Endothelial cell of umbilical vein (primary cell): ENCODE measurements at regions not wholly inside any gene's neighbourhood (a gene's known extent, or its start where the extent isn't known, plus 50 kb on each side); places are given as distances from the start of the nearest gene placed in this dataset.

ENCODE experiments used
- BruUV-seq: library from RNA; stranded (reverse); fragments of 400-500 nt; replicated peaks from 2 replicates; lab custom pipeline; 2021; lab: Mats Ljungman, UMichigan
- CTCF ChIA-PET: fragments of 300-600, 350-600 bp; sonication (Branson Sonifier 250); formaldehyde crosslinking; loops from one replicate; lab custom pipeline; 2021; ENCODE audit warnings: antibody characterized with exemption, inconsistent platforms; lab: Charles Lee
- POLR2A ChIA-PET: fragments of 300-600, 350-600 bp; sonication (Branson Sonifier 250); formaldehyde crosslinking; loops from one replicate; lab custom pipeline; 2021; ENCODE audit warnings: antibody characterized with exemption, inconsistent platforms; lab: Charles Lee
- DNase-seq: peaks from one replicate; pipeline ENCODE4 v3.0.0-alpha.2; 2011; ENCODE audit warnings: low read depth, low spot score
- FAIRE-seq: peaks from 2 replicates; lab custom pipeline; 2011; peaks lifted over from hg19 to GRCh38; lab: Jason Lieb, UNC
- H2AFZ ChIP-seq: 2 replicates; pipeline ENCODE4 v1.6.0; 2012; ENCODE audit warnings: low read depth, low read length, control low read depth, inconsistent platforms
- H3K27ac ChIP-seq: 2 replicates; pipeline ENCODE4 v1.5.1; 2011; ENCODE audit warnings: low read depth, mild to moderate bottlenecking, control low read depth, low read length, moderate library complexity; ENCODE audit not compliant: insufficient read depth
- H3K27me3 ChIP-seq, 2 experiments: 2 replicates each; pipeline versions ENCODE4 v1.6.0 to v1.6.1; 2011; ENCODE audit warnings: low read length in 2 of 2, mixed read lengths in 1 of 2; ENCODE audit not compliant: control insufficient read depth in 2 of 2, insufficient read depth in 2 of 2
- H3K36me3 ChIP-seq, 2 experiments: 2 replicates in 1 of 2; 3 replicates in 1 of 2; pipeline ENCODE4 v1.5.1; 2011; ENCODE audit warnings: low read length in 2 of 2, mild to moderate bottlenecking in 1 of 2, moderate library complexity in 1 of 2; ENCODE audit not compliant: control insufficient read depth in 2 of 2, insufficient read depth in 2 of 2; ENCODE audit errors: extremely low read depth in 1 of 2
- H3K4me1 ChIP-seq: 3 replicates; pipeline ENCODE4 v1.5.1; 2011; ENCODE audit warnings: mild to moderate bottlenecking, low read length; ENCODE audit not compliant: control insufficient read depth, insufficient read depth; ENCODE audit errors: extremely low read depth
- H3K4me2 ChIP-seq: 2 replicates; pipeline ENCODE4 v1.6.1; 2011; ENCODE audit warnings: low read length, control low read depth, mixed read lengths; ENCODE audit not compliant: insufficient read depth
- H3K4me3 ChIP-seq, 3 experiments: fragments of 200-600 bp in 1 of 3; sonication (generic), shearing (Covaris generic) in 1 of 3; replicated peaks in 1 of 3; 2 replicates each; pipeline ENCODE4 v1.5.1; 2011 to 2016; ENCODE audit warnings: control low read depth in 3 of 3, low read length in 3 of 3, mild to moderate bottlenecking in 2 of 3, inconsistent platforms in 1 of 3, low read depth in 1 of 3, moderate library complexity in 1 of 3; ENCODE audit not compliant: insufficient read depth in 1 of 3
- H3K79me2 ChIP-seq: 2 replicates; pipeline ENCODE4 v1.6.0; 2012; ENCODE audit warnings: low read length, inconsistent platforms; ENCODE audit not compliant: control insufficient read depth, insufficient read depth
- H3K9ac ChIP-seq: replicated peaks from 2 replicates; pipeline ENCODE3; 2011; ENCODE audit warnings: low read length, control low read depth; ENCODE audit not compliant: insufficient read depth; ENCODE audit errors: extremely low read depth
- H3K9me1 ChIP-seq: replicated peaks from 3 replicates; pipeline ENCODE4 v1.6.0; 2011; ENCODE audit warnings: mild to moderate bottlenecking, low read length; ENCODE audit not compliant: control insufficient read depth, insufficient read depth; ENCODE audit errors: extremely low read depth
- H3K9me3 ChIP-seq: replicated peaks from 2 replicates; pipeline ENCODE4 v1.5.1; 2012; ENCODE audit warnings: low read length, inconsistent platforms; ENCODE audit not compliant: control insufficient read depth, insufficient read depth
- H4K20me1 ChIP-seq: replicated peaks from 2 replicates; pipeline ENCODE3; 2011; ENCODE audit warnings: mild to moderate bottlenecking, low read length; ENCODE audit not compliant: control insufficient read depth, insufficient read depth; ENCODE audit errors: extremely low read depth
- CTCF ChIP-seq, 2 donors: IDR thresholded peaks; 1 replicate in 1 of 2; 2 replicates in 1 of 2; pipeline ENCODE4 v1.5.1; 2011; ENCODE audit warnings: low read length in 2 of 2, mild to moderate bottlenecking in 2 of 2, moderate library complexity in 2 of 2, control low read depth in 1 of 2, inconsistent platforms in 1 of 2, low read depth in 1 of 2; ENCODE audit not compliant: insufficient read depth in 1 of 2; ENCODE audit errors: extremely low read depth in 1 of 2
- EZH2 ChIP-seq: IDR thresholded peaks from 2 replicates; pipeline ENCODE4 v1.6.1; 2012; ENCODE audit warnings: borderline replicate concordance, low read depth, mild to moderate bottlenecking, moderate library complexity, low read length, inconsistent platforms; ENCODE audit not compliant: severe bottlenecking
- FOS ChIP-seq: IDR thresholded peaks from 2 replicates; pipeline ENCODE4 v1.6.1; 2011; ENCODE audit warnings: mild to moderate bottlenecking, low read length, moderate library complexity, borderline replicate concordance; ENCODE audit not compliant: insufficient read depth
- GATA2 ChIP-seq: IDR thresholded peaks from 2 replicates; pipeline ENCODE4 v1.7.0; 2011; ENCODE audit warnings: low read depth, mild to moderate bottlenecking, moderate library complexity, mixed read lengths, low read length; ENCODE audit not compliant: insufficient read length, insufficient read depth
- JUN ChIP-seq: IDR thresholded peaks from 2 replicates; pipeline ENCODE4 v1.6.1; 2011; ENCODE audit warnings: borderline replicate concordance, low read depth; ENCODE audit not compliant: insufficient read length, insufficient read depth
- MYC ChIP-seq: IDR thresholded peaks from one replicate; pipeline ENCODE4 v1.6.1; 2011; ENCODE audit warnings: mild to moderate bottlenecking, low read depth, low read length
- POLR2A ChIP-seq: IDR thresholded peaks from 2 replicates; pipeline ENCODE4 v1.6.1; 2012; ENCODE audit warnings: low read depth, mild to moderate bottlenecking, control low read depth, low read length
- POLR2AphosphoS5 ChIP-seq: IDR thresholded peaks from 2 replicates; pipeline ENCODE4 v1.6.1; 2012; ENCODE audit warnings: low read depth, mild to moderate bottlenecking, control low read depth, low read length, moderate library complexity; ENCODE audit not compliant: insufficient read depth
- dilution Hi-C: fragments of 300-500 bp; cut with MboI; formaldehyde crosslinking; loops from one replicate; pipeline ENCODE4 v1.15.0; 2019; ENCODE audit warnings: low sequenced_read_pairs; ENCODE audit not compliant: extremely low pct_ligation_motif_present
- intact Hi-C: fragments of 100-400 bp; cut with micrococcal nuclease; formaldehyde crosslinking; loops from one replicate; pipeline ENCODE4 v1.10.0; 2022
- TF ChIP-seq, protein P1 (sequence below): IDR thresholded peaks from 2 replicates; pipeline ENCODE4 v1.6.1; 2011; ENCODE audit not compliant: insufficient read depth, insufficient read length

DNA sequence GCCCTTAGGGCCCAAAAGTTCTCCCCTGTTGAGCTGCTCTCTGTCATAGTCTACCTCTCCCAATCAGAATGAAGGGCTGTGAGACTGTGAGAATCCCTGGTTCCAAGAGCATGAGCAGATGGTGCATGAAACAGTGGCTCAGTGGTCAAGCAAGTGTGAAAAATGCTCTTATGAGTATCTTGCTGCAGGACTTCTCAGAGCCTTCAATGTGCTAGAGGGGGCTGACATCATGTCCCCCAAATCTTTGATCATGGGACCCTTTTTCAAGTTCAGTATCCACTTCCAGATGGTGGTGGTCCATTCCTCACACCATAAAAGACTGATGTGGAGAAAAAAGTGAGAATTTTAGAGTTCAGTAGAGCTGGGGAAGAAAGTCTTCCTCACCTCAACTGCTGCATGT is 265.3 kb upstream of the HABP2 start:
- H3K27ac ChIP-seq, result no peak overlapping the region
- H3K79me2 ChIP-seq, result no peaks in the 10 kb centered on the region
- H3K4me2 ChIP-seq, result no peak overlapping the region
- dilution Hi-C loops, result no loop called here
- no peaks in the 10 kb centered on the region for H3K9me1 ChIP-seq
- no TSS peak for BruUV-seq
- CTCF ChIA-PET, result no interaction called here
- FAIRE-seq (no peak), DNase-seq (no peak)
- no peaks in the 10 kb centered on the region for H3K36me3 ChIP-seq
- H3K9me3 ChIP-seq, result no peaks in the 10 kb centered on the region
- H3K4me3 ChIP-seq, result no peak overlapping the region
- TF ChIP-seq, protein P1, sequence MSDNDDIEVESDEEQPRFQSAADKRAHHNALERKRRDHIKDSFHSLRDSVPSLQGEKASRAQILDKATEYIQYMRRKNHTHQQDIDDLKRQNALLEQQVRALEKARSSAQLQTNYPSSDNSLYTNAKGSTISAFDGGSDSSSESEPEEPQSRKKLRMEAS, result no peak
- TF ChIP-seq MYC (no peak), EZH2 (no peak), POLR2AphosphoS5 (no peak), CTCF (IDR thresholded peaks at IDR 0.05; ENCODE audit: extremely low read depth in 1 of 2, insufficient read depth in 1 of 2, low read depth in 1 of 2, low read length in 2 of 2) (no peak), JUN (no peak), GATA2 (no peak), FOS (no peak), POLR2A (no peak)
- no peaks in the 10 kb centered on the region for H4K20me1 ChIP-seq
- no peaks in the 10 kb centered on the region for H3K27me3 ChIP-seq
- no peak overlapping the region for H3K9ac ChIP-seq
- H2AFZ ChIP-seq, result no peak overlapping the region
- POLR2A ChIA-PET, result no interaction called here
- no peaks in the 10 kb centered on the region for H3K4me1 ChIP-seq
- intact Hi-C loops, result no loop called here
